HT1080 (cell line): ENCODE measurements at regions not wholly inside any gene's neighbourhood (a gene's known extent, or its start where the extent isn't known, plus 50 kb on each side); places are given as distances from the start of the nearest gene placed in this dataset.

Source experiments
- DNase-seq: peaks from one replicate; pipeline ENCODE4 v3.0.0-alpha.2; 2015; ENCODE audit warnings: low read depth

GRCh38 chr2:191559569-191559968 lies 118.4 kb upstream of the NABP1 start:
- no peak for DNase-seq

- no peak for DNase-seq
These were observed 117.4 kb upstream of the NABP1 start for GRCh38 chr2:191560411-191560980.

GRCh38 chr2:191565120-191565519 lies 112.8 kb upstream of the NABP1 start:
- no peak for DNase-seq

GRCh38 chr2:191565647-191566198 lies 112.2 kb upstream of the NABP1 start:
- DNase-seq = no peak

- peak; percentile 70 for DNase-seq
These were observed 111.6 kb upstream of the NABP1 start for GRCh38 chr2:191566344-191566743.

GRCh38 chr2:191567206-191567605 lies 110.7 kb upstream of the NABP1 start:
- DNase-seq = no peak

- peak; percentile 24 for DNase-seq
These were observed 108.9 kb upstream of the NABP1 start for GRCh38 chr2:191569025-191569424.

GRCh38 chr2:191571163-191571769 lies 106.7 kb upstream of the NABP1 start:
- DNase-seq = peak; percentile 82

- no peak for DNase-seq
These were observed 105.6 kb upstream of the NABP1 start for GRCh38 chr2:191572319-191572718.

GRCh38 chr2:191573216-191573615 lies 104.7 kb upstream of the NABP1 start:
- no peak for DNase-seq

- peak; percentile 60 for DNase-seq
These were observed 103.7 kb upstream of the NABP1 start for GRCh38 chr2:191574232-191574631.

GRCh38 chr2:191577605-191578004 lies 100.3 kb upstream of the NABP1 start:
- no peak for DNase-seq

GRCh38 chr2:191578031-191578430 lies 99.9 kb upstream of the NABP1 start:
- DNase-seq = no peak

GRCh38 chr2:191580581-191580980 lies 97.4 kb upstream of the NABP1 start:
- DNase-seq = no peak

- no peak for DNase-seq
These were observed 96.9 kb upstream of the NABP1 start for GRCh38 chr2:191581003-191581402.

- peak; percentile 87 for DNase-seq
These were observed 95.6 kb upstream of the NABP1 start for GRCh38 chr2:191582355-191582754.

- no peak for DNase-seq
These were observed 86.9 kb upstream of the NABP1 start for GRCh38 chr2:191591025-191591424.

GRCh38 chr2:191593622-191594385 lies 84.1 kb upstream of the NABP1 start:
- DNase-seq = peak; percentile 85

- DNase-seq = no peak
These were observed 80.7 kb upstream of the NABP1 start for GRCh38 chr2:191597186-191597751.

- peak; percentile 29 for DNase-seq
These were observed 79.6 kb upstream of the NABP1 start for GRCh38 chr2:191598296-191598695.

GRCh38 chr2:191601060-191601459 lies 76.9 kb upstream of the NABP1 start:
- DNase-seq = no peak

- DNase-seq = no peak
These were observed 73.8 kb upstream of the NABP1 start for GRCh38 chr2:191604154-191604553.
